Effector CD8-positive, alpha-beta T cell (primary cell): ENCODE measurements at regions not wholly inside any gene's neighbourhood (a gene's known extent, or its start where the extent isn't known, plus 50 kb on each side); places are given as distances from the start of the nearest gene placed in this dataset.
"Not testable (repeated sequence)": the region's sequence is repeated elsewhere in the genome, so short reads cannot be mapped to it uniquely, and the experiment has no call there.

Experiments
- DNase-seq: peaks from one replicate; lab custom pipeline; 2025; lab: John Stamatoyannopoulos, UW

DNA sequence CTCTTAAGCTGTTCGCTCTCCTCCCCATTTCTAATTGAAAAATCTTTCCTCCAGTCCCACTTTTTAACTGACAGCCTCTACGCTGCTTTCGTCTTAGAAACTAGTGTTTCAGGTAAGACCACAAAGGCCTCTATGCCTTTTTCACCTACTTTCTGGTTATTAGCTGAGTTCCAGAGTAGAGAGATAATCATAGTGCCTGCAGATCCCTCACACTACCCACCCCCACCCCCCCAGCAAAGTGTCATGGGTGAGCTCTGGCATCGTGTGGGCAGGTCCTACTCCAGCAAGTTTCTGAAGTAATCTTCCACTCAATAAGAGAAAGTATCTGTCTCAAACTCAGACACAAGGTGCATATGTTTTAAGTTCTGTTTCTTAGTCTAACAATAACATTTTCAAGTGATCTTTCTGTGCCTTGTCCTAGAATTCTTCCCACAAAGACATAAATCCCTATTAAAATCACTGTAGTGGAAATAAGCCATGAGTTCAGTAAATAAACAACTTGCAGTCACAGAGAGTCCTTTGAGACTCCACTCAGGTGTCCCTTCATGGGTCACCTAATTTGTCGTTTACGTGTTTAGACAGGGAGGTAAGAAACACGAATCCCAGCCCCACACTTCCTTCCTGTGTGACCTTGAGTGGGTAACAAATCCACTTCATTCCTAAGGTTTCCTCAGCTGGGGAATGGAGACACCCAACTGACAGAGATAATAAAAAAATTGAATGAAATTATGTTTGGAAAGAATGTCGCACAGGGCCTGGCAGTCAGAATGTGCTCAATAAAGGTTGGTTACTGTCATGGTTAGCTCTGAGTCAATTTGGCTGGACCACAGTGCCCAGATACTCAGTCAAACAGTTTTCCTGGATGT lies 228.9 kb upstream of the CAND1 start:
- no peak for DNase-seq

GRCh38 chr12:67040861-67041137 lies 228.4 kb upstream of the CAND1 start:
- DNase-seq = no peak

- no peak for DNase-seq
These were observed 226.4 kb upstream of the CAND1 start for GRCh38 chr12:67042697-67043131.

DNA sequence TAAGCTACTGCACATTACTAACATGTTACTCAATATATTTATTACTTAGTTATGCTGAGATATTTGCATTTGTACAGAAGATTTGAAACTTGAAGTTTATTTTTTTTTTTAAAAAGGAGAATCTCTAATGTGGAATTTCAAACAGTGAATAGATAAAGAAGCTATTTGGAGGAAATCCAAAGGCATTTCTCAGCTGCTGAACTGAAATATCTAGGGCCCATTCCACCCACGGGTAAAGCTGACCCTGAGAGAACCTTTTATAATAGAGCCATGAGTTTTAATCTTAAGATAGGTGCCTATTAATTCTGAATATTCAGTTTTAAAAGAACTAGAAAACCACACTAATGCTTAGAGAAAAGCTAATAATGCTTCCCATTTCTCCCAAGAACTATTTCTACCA lies 225.4 kb upstream of the CAND1 start:
- DNase-seq = no peak

- DNase-seq = no peak
These were observed 223.5 kb upstream of the CAND1 start for GRCh38 chr12:67045650-67046049.

GRCh38 chr12:67046062-67046461 lies 223.1 kb upstream of the CAND1 start:
- DNase-seq = no peak

DNA sequence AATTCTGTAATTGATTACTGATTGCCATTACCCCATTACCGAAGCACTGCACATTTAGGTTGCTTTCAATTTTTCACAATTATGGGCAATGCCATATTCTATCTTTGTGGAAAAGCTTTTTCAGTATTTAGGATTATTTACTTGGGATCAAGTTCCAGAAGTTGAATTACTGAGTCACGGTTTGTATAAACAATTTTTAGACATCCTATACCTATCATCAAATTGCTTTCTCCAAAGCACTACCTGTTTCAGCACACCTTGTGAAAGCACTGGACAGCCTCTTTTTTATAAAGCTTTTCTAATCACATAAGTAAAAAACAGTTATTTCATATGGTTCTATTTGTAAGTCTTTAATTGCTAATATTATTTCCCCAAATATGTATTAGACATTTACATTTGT lies 221.5 kb upstream of the CAND1 start:
- no peak for DNase-seq

GRCh38 chr12:67048371-67048770 lies 220.8 kb upstream of the CAND1 start:
- DNase-seq = no peak

- DNase-seq = not testable (repeated sequence)
These were observed 220.0 kb upstream of the CAND1 start for GRCh38 chr12:67049199-67049598.

DNA sequence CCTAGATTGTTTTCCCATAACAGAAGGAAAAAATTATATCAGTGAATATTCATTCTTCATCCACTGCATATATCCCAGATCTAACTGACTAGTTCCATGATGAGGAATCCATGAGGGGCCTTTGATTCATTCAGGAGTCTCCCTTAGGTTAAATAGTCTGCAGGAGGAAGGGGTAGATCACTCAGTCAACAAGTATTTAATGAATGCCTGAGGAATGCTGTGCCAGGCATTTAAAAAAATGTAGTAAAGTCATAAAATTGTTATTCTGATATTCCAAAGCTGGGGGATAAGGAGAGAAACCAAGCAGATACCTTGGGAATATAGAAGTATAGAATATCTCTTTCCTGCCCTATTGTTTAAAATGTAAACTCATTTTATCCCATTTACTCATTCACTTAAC lies 216.2 kb upstream of the CAND1 start:
- DNase-seq = no peak

- no peak for DNase-seq
These were observed 212.8 kb upstream of the CAND1 start for GRCh38 chr12:67056329-67056728.

DNA sequence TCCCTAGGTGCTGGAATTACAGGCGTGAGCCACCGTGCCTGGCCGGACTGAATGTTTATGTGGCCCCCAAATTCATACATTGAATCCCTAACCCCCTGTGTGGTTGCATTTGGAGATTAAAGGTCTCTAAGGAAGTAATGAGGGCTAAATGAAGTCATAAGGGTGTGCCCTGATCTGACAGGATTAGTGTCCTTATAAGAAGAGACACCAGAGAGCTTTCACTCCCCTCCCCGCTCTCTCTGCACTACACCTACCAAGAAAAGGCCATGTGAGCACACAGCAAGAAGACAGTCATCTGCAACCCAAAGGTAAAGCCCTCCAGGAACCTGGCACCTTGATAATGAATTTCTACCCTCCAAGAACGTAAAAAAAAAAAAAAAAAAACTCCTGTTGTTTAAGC lies 212.1 kb upstream of the CAND1 start:
- no peak for DNase-seq

- DNase-seq = no peak
These were observed 207.0 kb upstream of the CAND1 start for GRCh38 chr12:67062193-67062592.

GRCh38 chr12:67067453-67068203 lies 201.5 kb upstream of the CAND1 start:
- DNase-seq = no peak

- no peak for DNase-seq
These were observed 200.9 kb upstream of the CAND1 start for GRCh38 chr12:67068204-67068731.

DNA sequence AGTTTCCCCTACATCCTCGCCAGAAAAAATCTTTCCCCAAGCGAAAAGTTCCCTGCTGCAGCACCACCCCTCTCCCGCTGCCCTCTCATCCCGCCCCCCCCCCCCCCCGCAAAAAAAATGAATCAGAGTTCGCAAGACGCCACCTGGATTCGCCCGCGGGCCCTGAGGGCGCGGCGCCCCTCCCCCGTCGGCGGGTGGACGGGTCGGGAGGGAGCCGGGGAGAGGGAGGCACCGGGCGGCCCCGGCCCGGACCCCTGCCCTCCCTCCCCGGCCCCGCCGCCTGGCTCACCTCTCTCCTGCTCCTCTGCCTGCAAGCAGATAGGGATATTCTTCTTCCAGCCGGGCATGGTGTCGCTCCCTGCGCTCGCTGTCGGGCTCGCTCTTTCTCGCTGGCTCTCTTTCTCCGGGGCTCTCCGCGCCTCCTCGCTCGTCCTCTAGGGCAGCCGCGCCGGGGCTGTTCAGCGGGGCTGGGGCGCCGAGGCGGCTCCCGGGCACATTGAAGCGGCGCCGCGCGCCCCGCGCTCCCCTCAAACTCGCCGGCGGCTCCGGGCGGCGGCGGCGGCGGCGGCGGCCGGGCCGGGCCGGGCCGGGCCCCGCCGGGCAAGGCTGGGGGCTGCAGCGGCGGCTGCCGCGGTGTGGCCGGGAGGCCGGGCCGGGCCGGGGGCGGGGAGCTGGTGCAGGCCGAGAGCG lies 200.3 kb upstream of the CAND1 start:
- no peak for DNase-seq

- DNase-seq = no peak
These were observed 199.5 kb upstream of the CAND1 start for GRCh38 chr12:67069451-67070306.

DNA sequence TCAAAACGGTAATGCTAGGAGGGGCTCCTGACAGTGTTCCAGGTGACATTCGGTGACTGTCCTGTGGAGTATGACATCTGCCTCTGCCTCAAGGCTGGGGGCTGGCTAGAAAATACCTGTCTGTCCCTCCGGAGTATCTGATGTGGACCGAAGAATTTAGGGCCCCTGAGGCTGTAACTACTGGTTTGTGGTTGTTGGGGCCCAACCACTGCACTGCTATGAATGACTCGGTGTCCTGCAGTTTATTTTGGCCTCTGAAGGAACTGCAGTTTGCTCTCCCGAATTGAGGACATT lies 198.9 kb upstream of the CAND1 start:
- no peak for DNase-seq

GRCh38 chr12:67070604-67071003 lies 198.6 kb upstream of the CAND1 start:
- DNase-seq = no peak

DNA sequence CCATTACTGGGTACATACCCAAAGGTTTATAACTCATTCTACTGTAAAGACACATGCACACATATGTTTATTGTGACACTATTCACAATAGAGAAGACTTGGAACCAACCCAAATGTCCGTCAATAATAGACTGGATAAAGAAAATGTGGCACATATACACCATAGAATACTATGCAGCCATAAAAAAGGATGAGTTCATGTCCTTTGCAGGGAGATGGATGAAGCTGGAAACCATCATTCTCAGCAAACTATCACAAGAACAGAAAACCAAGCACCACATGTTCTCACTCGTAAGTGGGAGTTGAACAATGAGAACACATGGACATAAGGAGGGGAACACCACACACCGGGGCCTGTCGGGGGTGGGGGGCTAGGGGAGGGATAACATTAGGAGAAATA lies 196.9 kb upstream of the CAND1 start:
- DNase-seq = not testable (repeated sequence)

- no peak for DNase-seq
These were observed 195.8 kb upstream of the CAND1 start for GRCh38 chr12:67073336-67073735.

GRCh38 chr12:67074072-67074471 lies 195.1 kb upstream of the CAND1 start:
- no peak for DNase-seq
